ENCODE measurements at regions not wholly inside any gene's neighbourhood (a gene's known extent, or its start where the extent isn't known, plus 50 kb on each side); places are given as distances from the start of the nearest gene placed in this dataset.

GRCh38 chr6:76326871-76327270 lies 254.4 kb upstream of the IMPG1 start:
- ATAC-seq (no peak), DNase-seq (no peak)
- Mint-ChIP-seq H3K4me3 (no peak overlapping the region), H3K9me3 (ENCODE audit: insufficient read depth) (peaks cover 24% of the 10 kb centered on the region), H3K36me3 (ENCODE audit: low read depth) (no peaks in the 10 kb centered on the region), H3K27ac (no peak overlapping the region), H3K27me3 (ENCODE audit: low read depth) (no peaks in the 10 kb centered on the region), H3K4me1 (ENCODE audit: low read depth) (no peaks in the 10 kb centered on the region)
- CTCF ChIA-PET = no interaction called here
- POLR2A ChIA-PET = no interaction called here
